ENCODE measurements at regions not wholly inside any gene's neighbourhood (a gene's known extent, or its start where the extent isn't known, plus 50 kb on each side); places are given as distances from the start of the nearest gene placed in this dataset.

GRCh38 chr10:10094691-10095090 is 923.0 kb upstream of the CELF2 start:
- WGBS (ENCODE audit: insufficient coverage): 43% methylated on average over 2 of the region's 5 CpGs

GRCh38 chr10:10096296-10096695 is 921.4 kb upstream of the CELF2 start:
- no peak for DNase-seq
- H3K4me3 ChIP-seq (ENCODE audit: control insufficient read depth in 1 of 2, extremely low read depth in 1 of 2, low read length in 1 of 2): no peak overlapping the region
- H3K27me3 ChIP-seq (replicated peaks in 1 of 2; ENCODE audit: control insufficient read depth in 2 of 2, extremely low read depth in 1 of 2, insufficient read depth in 2 of 2, low read length in 1 of 2): no peaks in the 10 kb centered on the region
- no peaks in the 10 kb centered on the region for H3K36me3 ChIP-seq (ENCODE audit: control insufficient read depth in 2 of 2, extremely low read depth in 1 of 2, insufficient read depth in 1 of 2, low read length in 1 of 2)
- no peaks in the 10 kb centered on the region for H3K4me1 ChIP-seq (ENCODE audit: control insufficient read depth in 1 of 2, extremely low read depth in 1 of 2, insufficient read depth in 2 of 2, low read length in 2 of 2)
- no peaks in the 10 kb centered on the region for H3K4me1 Mint-ChIP-seq
- CTCF ChIA-PET: no interaction called here
- no peak overlapping the region for H3K4me3 Mint-ChIP-seq
- no peak for ATAC-seq (replicated peaks in 1 of 4)
- H3K9me3 ChIP-seq: no peaks in the 10 kb centered on the region
- peaks cover 0 to 12% (median 5%) of the 10 kb centered on the region in 3 donors for H3K9me3 Mint-ChIP-seq
- H3K27ac Mint-ChIP-seq: no peak overlapping the region
- peaks cover 0 to 7% of the 10 kb centered on the region in 2 donors for H3K27me3 Mint-ChIP-seq
- H3K27ac ChIP-seq (ENCODE audit: low read length): no peak overlapping the region
- no peaks in the 10 kb centered on the region for H3K36me3 Mint-ChIP-seq
- POLR2A ChIA-PET: no interaction called here

More at GRCh38 chr10:10094691-10095090, 923.0 kb upstream of the CELF2 start:
- H3K36me3 ChIP-seq (ENCODE audit: control insufficient read depth in 2 of 2, extremely low read depth in 1 of 2, insufficient read depth in 1 of 2, low read length in 1 of 2): no peaks in the 10 kb centered on the region
- no peak overlapping the region for H3K27ac Mint-ChIP-seq
- DNase-seq (no peak), ATAC-seq (replicated peaks in 1 of 4) (no peak)
- H3K4me1 Mint-ChIP-seq: no peaks in the 10 kb centered on the region
- no peaks in the 10 kb centered on the region for H3K36me3 Mint-ChIP-seq
- no peaks in the 10 kb centered on the region for H3K27me3 ChIP-seq (replicated peaks in 1 of 2; ENCODE audit: control insufficient read depth in 2 of 2, extremely low read depth in 1 of 2, insufficient read depth in 2 of 2, low read length in 1 of 2)
- H3K27ac ChIP-seq (ENCODE audit: low read length): no peak overlapping the region
- H3K9me3 Mint-ChIP-seq: peaks cover 0 to 6% (median 4%) of the 10 kb centered on the region in 3 donors
- ChIA-PET CTCF (interaction anchor here in 1 of 2 donors (0.6 kb wide), 1 partner anchor 1961 kb away, joined by 4 read pairs; no protein-coding TSS in a partner anchor), POLR2A (no interaction called here)
- no peaks in the 10 kb centered on the region for H3K4me1 ChIP-seq (ENCODE audit: control insufficient read depth in 1 of 2, extremely low read depth in 1 of 2, insufficient read depth in 2 of 2, low read length in 2 of 2)
- H3K9me3 ChIP-seq: no peaks in the 10 kb centered on the region
- H3K4me3 Mint-ChIP-seq: no peak overlapping the region
- H3K4me3 ChIP-seq (ENCODE audit: control insufficient read depth in 1 of 2, extremely low read depth in 1 of 2, low read length in 1 of 2): no peak overlapping the region
- peaks cover 0 to 7% of the 10 kb centered on the region in 2 donors for H3K27me3 Mint-ChIP-seq

- POLR2A ChIA-PET: no interaction called here
- H3K27me3 Mint-ChIP-seq: peaks cover 0 to 7% of the 10 kb centered on the region in 2 donors
- no peaks in the 10 kb centered on the region for H3K36me3 ChIP-seq (ENCODE audit: control insufficient read depth in 2 of 2, extremely low read depth in 1 of 2, insufficient read depth in 1 of 2, low read length in 1 of 2)
- ATAC-seq (replicated peaks in 1 of 4) (no peak), DNase-seq (no peak)
- no peak overlapping the region for H3K27ac Mint-ChIP-seq
- no CpG with 5 or more reads among the region's 3 CpGs for WGBS (ENCODE audit: insufficient coverage)
- no peak overlapping the region for H3K4me3 ChIP-seq (ENCODE audit: control insufficient read depth in 1 of 2, extremely low read depth in 1 of 2, low read length in 1 of 2)
- H3K4me1 ChIP-seq (ENCODE audit: control insufficient read depth in 1 of 2, extremely low read depth in 1 of 2, insufficient read depth in 2 of 2, low read length in 2 of 2): no peaks in the 10 kb centered on the region
- no peaks in the 10 kb centered on the region for H3K9me3 ChIP-seq
- CTCF ChIA-PET: no interaction called here
- H3K36me3 Mint-ChIP-seq: no peaks in the 10 kb centered on the region
- H3K4me3 Mint-ChIP-seq: no peak overlapping the region
- no peak overlapping the region for H3K27ac ChIP-seq (ENCODE audit: low read length)
- H3K27me3 ChIP-seq (replicated peaks in 1 of 2; ENCODE audit: control insufficient read depth in 2 of 2, extremely low read depth in 1 of 2, insufficient read depth in 2 of 2, low read length in 1 of 2): no peaks in the 10 kb centered on the region
- peaks cover 0 to 12% (median 5%) of the 10 kb centered on the region in 3 donors for H3K9me3 Mint-ChIP-seq
- H3K4me1 Mint-ChIP-seq: no peaks in the 10 kb centered on the region
These were observed 920.8 kb upstream of the CELF2 start for GRCh38 chr10:10096898-10097297.

DNA sequence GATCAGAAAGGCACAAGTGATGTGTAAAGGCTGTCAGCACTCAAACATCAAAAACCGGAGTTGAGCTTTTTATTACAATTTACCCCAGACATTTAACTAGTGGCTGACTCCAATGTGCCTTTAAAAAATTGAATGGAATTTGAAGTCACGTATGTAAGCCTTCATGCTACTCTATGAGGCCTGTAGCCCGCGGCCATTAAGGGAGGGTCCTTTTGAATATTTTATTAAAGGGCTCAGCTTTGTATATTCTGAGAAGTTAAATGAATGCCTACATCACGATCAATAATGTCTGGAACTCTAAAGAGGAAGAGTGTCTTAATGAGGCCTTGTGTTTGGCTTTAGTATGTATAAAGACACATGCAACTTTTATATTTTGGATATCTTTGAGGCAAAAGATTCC is 916.6 kb upstream of the CELF2 start:
- WGBS (ENCODE audit: insufficient coverage): 100% methylated on average over 2 of the region's 5 CpGs
- CTCF ChIA-PET: no interaction called here
- H3K27me3 Mint-ChIP-seq: peaks cover 1 to 9% of the 10 kb centered on the region in 2 donors
- POLR2A ChIA-PET: interaction anchor here in 1 of 2 donors (0.5 kb wide), 1 partner anchor 10 kb away, joined by 9 read pairs; no protein-coding TSS in a partner anchor
- ATAC-seq (replicated peaks in 1 of 4): no peak
- H3K4me3 Mint-ChIP-seq: no peak overlapping the region
- no peaks in the 10 kb centered on the region for H3K36me3 ChIP-seq (ENCODE audit: control insufficient read depth in 2 of 2, extremely low read depth in 1 of 2, insufficient read depth in 1 of 2, low read length in 1 of 2)
- no peak overlapping the region for H3K27ac ChIP-seq (ENCODE audit: low read length)
- DNase-seq: no peak
- H3K36me3 Mint-ChIP-seq: no peaks in the 10 kb centered on the region
- no peak overlapping the region for H3K27ac Mint-ChIP-seq
- H3K4me1 Mint-ChIP-seq: no peaks in the 10 kb centered on the region
- H3K4me3 ChIP-seq (ENCODE audit: control insufficient read depth in 1 of 2, extremely low read depth in 1 of 2, low read length in 1 of 2): no peak overlapping the region
- no peaks in the 10 kb centered on the region for H3K9me3 ChIP-seq
- H3K27me3 ChIP-seq (replicated peaks in 1 of 2; ENCODE audit: control insufficient read depth in 2 of 2, extremely low read depth in 1 of 2, insufficient read depth in 2 of 2, low read length in 1 of 2): no peaks in the 10 kb centered on the region
- peaks cover 5 to 12% (median 7%) of the 10 kb centered on the region in 3 donors for H3K9me3 Mint-ChIP-seq
- H3K4me1 ChIP-seq (ENCODE audit: control insufficient read depth in 1 of 2, extremely low read depth in 1 of 2, insufficient read depth in 2 of 2, low read length in 2 of 2): no peaks in the 10 kb centered on the region

DNA sequence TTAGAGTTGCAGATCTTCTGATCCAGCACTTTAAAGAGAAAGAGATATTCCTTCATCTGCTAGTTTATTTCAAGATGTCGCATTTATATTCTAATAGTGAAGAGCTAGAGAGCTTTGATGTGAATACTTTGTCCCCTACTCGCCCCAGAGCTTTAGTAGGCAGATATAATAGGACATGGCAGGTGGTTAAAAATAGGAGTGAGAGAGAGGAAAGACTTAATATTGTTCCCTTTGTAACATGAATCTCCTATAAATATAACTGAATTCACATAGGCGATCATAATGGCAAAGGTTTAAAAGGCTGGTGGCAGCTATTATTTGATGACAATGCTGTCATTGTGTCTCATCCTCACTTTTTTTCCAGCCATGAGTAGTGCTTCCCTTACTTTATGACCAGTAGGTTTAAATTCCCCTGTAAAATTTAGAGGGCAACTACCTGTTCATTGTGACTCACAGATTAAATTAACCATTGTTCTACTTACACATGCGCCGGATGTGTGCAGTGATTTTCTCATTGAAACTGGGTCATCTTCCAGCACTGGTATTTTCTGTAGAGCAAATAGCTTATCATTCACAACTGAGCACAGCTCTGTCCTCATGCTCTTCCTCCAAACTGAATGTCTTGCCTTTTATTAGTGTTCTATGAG is 906.7 kb upstream of the CELF2 start:
- Mint-ChIP-seq H3K9me3 (peaks cover 0 to 8% (median 3%) of the 10 kb centered on the region in 3 donors), H3K4me3 (no peak overlapping the region), H3K27me3 (no peaks in the 10 kb centered on the region), H3K36me3 (no peaks in the 10 kb centered on the region), H3K4me1 (no peaks in the 10 kb centered on the region), H3K27ac (no peak overlapping the region)
- Histone ChIP-seq H3K4me1 (ENCODE audit: control insufficient read depth in 1 of 2, extremely low read depth in 1 of 2, insufficient read depth in 2 of 2, low read length in 2 of 2) (no peaks in the 10 kb centered on the region), H3K9me3 (no peaks in the 10 kb centered on the region), H3K36me3 (ENCODE audit: control insufficient read depth in 2 of 2, extremely low read depth in 1 of 2, insufficient read depth in 1 of 2, low read length in 1 of 2) (no peaks in the 10 kb centered on the region), H3K27ac (ENCODE audit: low read length) (no peak overlapping the region), H3K4me3 (ENCODE audit: control insufficient read depth in 1 of 2, extremely low read depth in 1 of 2, low read length in 1 of 2) (no peak overlapping the region), H3K27me3 (replicated peaks in 1 of 2; ENCODE audit: control insufficient read depth in 2 of 2, extremely low read depth in 1 of 2, insufficient read depth in 2 of 2, low read length in 1 of 2) (no peaks in the 10 kb centered on the region)
- WGBS (ENCODE audit: insufficient coverage): 94% methylated on average over 2 of the region's 5 CpGs
- POLR2A ChIA-PET: no interaction called here
- ATAC-seq (replicated peaks in 1 of 4) (no peak), DNase-seq (no peak)
- CTCF ChIA-PET: no interaction called here

DNA sequence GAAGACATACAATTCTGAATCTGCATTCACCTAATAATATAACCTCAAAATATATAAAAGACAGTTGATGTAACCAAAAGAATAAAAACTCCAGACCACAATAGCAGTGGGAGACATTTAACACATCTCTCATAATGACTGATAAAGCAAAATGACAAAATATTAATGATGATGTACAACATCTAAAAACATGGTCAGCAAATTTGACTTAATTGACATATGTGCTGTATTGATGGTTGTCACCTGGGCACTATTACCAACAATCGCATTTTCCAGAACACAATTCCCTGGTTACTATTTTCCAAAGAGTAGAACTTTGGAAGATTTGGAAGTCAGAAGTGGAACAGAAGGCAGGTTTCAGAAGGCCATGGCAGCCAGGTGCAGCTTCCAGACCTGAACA is 899.5 kb upstream of the CELF2 start:
- H3K27me3 ChIP-seq (replicated peaks in 1 of 2; ENCODE audit: control insufficient read depth in 2 of 2, extremely low read depth in 1 of 2, insufficient read depth in 2 of 2, low read length in 1 of 2): no peaks in the 10 kb centered on the region
- ATAC-seq (replicated peaks in 1 of 4) (no peak), DNase-seq (no peak)
- POLR2A ChIA-PET: no interaction called here
- H3K27ac ChIP-seq (ENCODE audit: low read length): no peak overlapping the region
- Mint-ChIP-seq H3K9me3 (peaks cover 3 to 8% (median 4%) of the 10 kb centered on the region in 3 donors), H3K27me3 (peaks cover 0 to 6% of the 10 kb centered on the region in 2 donors), H3K27ac (no peak overlapping the region), H3K4me3 (no peak overlapping the region), H3K4me1 (no peaks in the 10 kb centered on the region), H3K36me3 (no peaks in the 10 kb centered on the region)
- no peaks in the 10 kb centered on the region for H3K4me1 ChIP-seq (ENCODE audit: control insufficient read depth in 1 of 2, extremely low read depth in 1 of 2, insufficient read depth in 2 of 2, low read length in 2 of 2)
- WGBS (ENCODE audit: insufficient coverage): no CpG with 5 or more reads among the region's 1 CpG
- CTCF ChIA-PET: no interaction called here
- no peaks in the 10 kb centered on the region for H3K36me3 ChIP-seq (ENCODE audit: control insufficient read depth in 2 of 2, extremely low read depth in 1 of 2, insufficient read depth in 1 of 2, low read length in 1 of 2)
- H3K9me3 ChIP-seq: no peaks in the 10 kb centered on the region
- no peak overlapping the region for H3K4me3 ChIP-seq (ENCODE audit: control insufficient read depth in 1 of 2, extremely low read depth in 1 of 2, low read length in 1 of 2)

- H3K4me1 Mint-ChIP-seq: no peaks in the 10 kb centered on the region
- H3K4me3 Mint-ChIP-seq: no peak overlapping the region
- no CpG with 5 or more reads among the region's 3 CpGs for WGBS (ENCODE audit: insufficient coverage)
- H3K27ac Mint-ChIP-seq: no peak overlapping the region
- H3K27me3 Mint-ChIP-seq: peaks cover 0 to 9% of the 10 kb centered on the region in 2 donors
- H3K9me3 ChIP-seq: no peaks in the 10 kb centered on the region
- no peaks in the 10 kb centered on the region for H3K36me3 Mint-ChIP-seq
- H3K9me3 Mint-ChIP-seq: peaks cover under 1 to 8% (median 4%) of the 10 kb centered on the region in 3 donors
- no peaks in the 10 kb centered on the region for H3K27me3 ChIP-seq (replicated peaks in 1 of 2; ENCODE audit: control insufficient read depth in 2 of 2, extremely low read depth in 1 of 2, insufficient read depth in 2 of 2, low read length in 1 of 2)
- ATAC-seq (replicated peaks in 1 of 4) (no peak), DNase-seq (no peak)
- H3K27ac ChIP-seq (ENCODE audit: low read length): no peak overlapping the region
- H3K4me1 ChIP-seq (ENCODE audit: control insufficient read depth in 1 of 2, extremely low read depth in 1 of 2, insufficient read depth in 2 of 2, low read length in 2 of 2): no peaks in the 10 kb centered on the region
- H3K36me3 ChIP-seq (ENCODE audit: control insufficient read depth in 2 of 2, extremely low read depth in 1 of 2, insufficient read depth in 1 of 2, low read length in 1 of 2): no peaks in the 10 kb centered on the region
- CTCF ChIA-PET: interaction anchor here in 1 of 2 donors (0.5 kb wide), 1 partner anchor 9 kb away, joined by 14 read pairs; no protein-coding TSS in a partner anchor
- no peak overlapping the region for H3K4me3 ChIP-seq (ENCODE audit: control insufficient read depth in 1 of 2, extremely low read depth in 1 of 2, low read length in 1 of 2)
- POLR2A ChIA-PET: no interaction called here
These were observed 897.0 kb upstream of the CELF2 start for GRCh38 chr10:10120671-10121070.
